Heart right ventricle (tissue), 16 donors: ENCODE measurements at regions not wholly inside any gene's neighbourhood (a gene's known extent, or its start where the extent isn't known, plus 50 kb on each side); places are given as distances from the start of the nearest gene placed in this dataset.

ENCODE experiments used
- ATAC-seq, 8 donors: fragments of 200-7000 bp; cut with Tn5 transposase; one replicate each; pipeline ENCODE4 v1.9.1; 2020; ENCODE audit warnings: mild to moderate bottlenecking in 8 of 8, moderate library complexity in 8 of 8, moderate number of reproducible peaks in 1 of 8
- DNase-seq, 2 donors: peaks; one replicate each; pipeline ENCODE4 v3.0.0-alpha.2; 2020
- H3K27ac ChIP-seq, 10 donors: fragments of 200-600 bp; sonication (generic) in 2 of 10; one replicate each; pipeline versions ENCODE4 v1.5.0 to v1.8.0; 2020 to 2022; ENCODE audit warnings: mild to moderate bottlenecking in 3 of 10
- H3K27me3 ChIP-seq, 7 donors: fragments of 200-600 bp; one replicate each; pipeline ENCODE4 v1.8.0; 2021 to 2022; ENCODE audit warnings: mild to moderate bottlenecking in 2 of 7
- H3K36me3 ChIP-seq, 9 donors: fragments of 200-600 bp; sonication (generic) in 1 of 9; one replicate each; pipeline versions ENCODE4 v1.5.0 to v1.8.0; 2020 to 2022; ENCODE audit warnings: mild to moderate bottlenecking in 2 of 9
- H3K4me1 ChIP-seq, 9 donors: fragments of 200-600 bp; sonication (generic) in 1 of 9; one replicate each; pipeline versions ENCODE4 v1.5.0 to v1.8.0; 2020 to 2022; ENCODE audit warnings: mild to moderate bottlenecking in 4 of 9
- H3K4me3 ChIP-seq, 10 donors: fragments of 200-600 bp; sonication (generic) in 2 of 10; one replicate each; pipeline versions ENCODE4 v1.5.0 to v1.8.0; 2020 to 2022; ENCODE audit warnings: mild to moderate bottlenecking in 7 of 10, moderate library complexity in 2 of 10
- H3K9me3 ChIP-seq, 11 donors: fragments of 200-600 bp in 10 of 11; sonication (generic) in 2 of 11; one replicate each; pipeline versions ENCODE4 v1.5.0 to v1.8.0; 2013 to 2022; ENCODE audit warnings: mild to moderate bottlenecking in 2 of 11, control low read depth in 1 of 11, moderate library complexity in 1 of 11
- CTCF ChIP-seq, 9 donors: fragments of 200-600 bp; sonication (generic) in 2 of 9; IDR thresholded peaks; one replicate each; pipeline versions ENCODE4 v1.5.0 to v1.8.0; 2021 to 2022; ENCODE audit warnings: antibody characterized with exemption in 9 of 9, mild to moderate bottlenecking in 5 of 9, moderate library complexity in 1 of 9
- WGBS, 2 donors: extraction: QIAGEN DNeasy Blood & Tissue Kit; methylation state at CpG; one replicate each; pipeline ENCODE4 v1.1.7; 2013; ENCODE audit warnings: inconsistent platforms in 1 of 2; 5-methylcytosine and 5-hydroxymethylcytosine counted together
- intact Hi-C, 10 donors: fragments of 100-400 bp; cut with DNase I; formaldehyde crosslinking; loops; one replicate each; pipeline versions ENCODE4 v1.11.1 to v1.14.2; 2022
- donor health status: Arrhythmogenic right ventricular cardiomyopathy.
- donor health status: ischemic (EF 13 %, LVEDD 7.1; RV severe dilation, severe dysfunction).
- donor health status: healthy with polysubstance abuse.
- donor health status: DM: no; HTN: yes; CAD: no.
- donor health status: DM: no; HTN: no; CAD: no.
- donor health status: ischemic (EF 25% LVEDD 6.9; RV normal size, moderate dysfunction).
- donor health status: ischemic (EF 25% LVEDD 5.7; RV mildly dilated, moderate dysfunction).
- donor health status: healthy.
- donor health status: DM: yes; HTN: yes; CAD: no.
- donor health status: Ischemic cardiomyopathy.
- donor health status: ischemic (EF 35%, LVEDD 5.7; RV mildly dilated, moderate dysfunction).
- donor health status: nonischemic (EF 11% LVEDD 7.7; RV severe dilation, severe dysfunction).
- donor health status: DM: yes; HTN: yes; CAD: no.
- donor health status: PGD.
- donor health status: ischemic (EF 29% LVEDD 5.4; RV normal size, mild dysfunction).
- donor health status: nonischemic (EF 23%, LVEDD 6.1; RV moderate dilation, normal function).

GRCh38 chr7:41065663-41066062 lies 637.2 kb downstream of the INHBA start:
- Histone ChIP-seq H3K9me3 (peaks cover 0 to 5% (median 0%) of the 10 kb centered on the region in 11 donors), H3K36me3 (no peaks in the 10 kb centered on the region), H3K27me3 (no peaks in the 10 kb centered on the region), H3K27ac (no peak overlapping the region), H3K4me1 (no peaks in the 10 kb centered on the region), H3K4me3 (no peak overlapping the region)
- no peak for TF ChIP-seq CTCF (IDR thresholded peaks at IDR 0.05)
- DNase-seq = no peak
- intact Hi-C loops = no loop called here
- WGBS, 2 donors = 98 to 99% methylated on average over 4 of the region's 4 CpGs
- no peak for ATAC-seq

GRCh38 chr7:41063116-41063515 lies 639.8 kb downstream of the INHBA start:
- DNase-seq = no peak
- 63 to 65% methylated on average over 4 of the region's 4 CpGs for WGBS, 2 donors
- no peak overlapping the region for H3K4me3 ChIP-seq
- TF ChIP-seq CTCF (IDR thresholded peaks at IDR 0.05) = no peak
- intact Hi-C loops = no loop called here
- H3K27ac ChIP-seq = no peak overlapping the region
- no peaks in the 10 kb centered on the region for H3K27me3 ChIP-seq
- ATAC-seq = no peak
- H3K36me3 ChIP-seq = no peaks in the 10 kb centered on the region
- no peaks in the 10 kb centered on the region for H3K4me1 ChIP-seq
- H3K9me3 ChIP-seq = peaks cover 0 to 5% (median 0%) of the 10 kb centered on the region in 11 donors

- DNase-seq = no peak
- WGBS, 2 donors = 81 to 82% methylated on average over 6 of the region's 6 CpGs
Observed at GRCh38 chr7:41060796-41061195, 642.1 kb downstream of the INHBA start.

GRCh38 chr7:41059796-41060195 lies 643.1 kb downstream of the INHBA start:
- WGBS, 2 donors = 85 to 91% methylated on average over 4 of the region's 4 CpGs
- H3K27ac ChIP-seq = no peak overlapping the region
- intact Hi-C loops = no loop called here
- DNase-seq = no peak
- H3K4me3 ChIP-seq = no peak overlapping the region
- no peaks in the 10 kb centered on the region for H3K4me1 ChIP-seq
- H3K27me3 ChIP-seq = no peaks in the 10 kb centered on the region
- no peaks in the 10 kb centered on the region for H3K36me3 ChIP-seq
- TF ChIP-seq CTCF (IDR thresholded peaks at IDR 0.05) = no peak
- peaks cover 0 to 16% (median 0%) of the 10 kb centered on the region in 11 donors for H3K9me3 ChIP-seq
- ATAC-seq = no peak

More at GRCh38 chr7:41060796-41061195, 642.1 kb downstream of the INHBA start:
- TF ChIP-seq CTCF (IDR thresholded peaks at IDR 0.05) = no peak
- Histone ChIP-seq H3K9me3 (peaks cover 0 to 16% (median 0%) of the 10 kb centered on the region in 11 donors), H3K27ac (no peak overlapping the region), H3K27me3 (no peaks in the 10 kb centered on the region), H3K4me1 (no peaks in the 10 kb centered on the region), H3K4me3 (no peak overlapping the region), H3K36me3 (no peaks in the 10 kb centered on the region)
- no peak for ATAC-seq
- intact Hi-C loops = no loop called here
